ENCODE measurements at regions not wholly inside any gene's neighbourhood (a gene's known extent, or its start where the extent isn't known, plus 50 kb on each side); places are given as distances from the start of the nearest gene placed in this dataset.

GRCh38 chr3:59698091-59698490, 648.3 kb upstream of the CFAP20DC start:
- no peak for DNase-seq

- no peak for DNase-seq
Observed at GRCh38 chr3:59696783-59697182, 647.0 kb upstream of the CFAP20DC start.

- DNase-seq = no peak
Observed at GRCh38 chr3:59695860-59696259, 646.0 kb upstream of the CFAP20DC start.

GRCh38 chr3:59692117-59692516, 642.3 kb upstream of the CFAP20DC start:
- DNase-seq = no peak

GRCh38 chr3:59690886-59691285, 641.1 kb upstream of the CFAP20DC start:
- no peak for DNase-seq

GRCh38 chr3:59688636-59689035, 638.8 kb upstream of the CFAP20DC start:
- no peak for DNase-seq

- no peak for DNase-seq
Observed at GRCh38 chr3:59685432-59685831, 635.6 kb upstream of the CFAP20DC start.

GRCh38 chr3:59684766-59685165, 634.9 kb upstream of the CFAP20DC start:
- DNase-seq = no peak

GRCh38 chr3:59680919-59681318, 631.1 kb upstream of the CFAP20DC start:
- DNase-seq = no peak

GRCh38 chr3:59677747-59678702, 628.2 kb upstream of the CFAP20DC start:
- no peak for DNase-seq

- DNase-seq = no peak
Observed at GRCh38 chr3:59675495-59675894, 625.7 kb upstream of the CFAP20DC start.

GRCh38 chr3:59663076-59663850, 613.4 kb upstream of the CFAP20DC start:
- DNase-seq = no peak

- DNase-seq = no peak
Observed at GRCh38 chr3:59660852-59661625, 611.2 kb upstream of the CFAP20DC start.

- no peak for DNase-seq
Observed at GRCh38 chr3:59660376-59660775, 610.6 kb upstream of the CFAP20DC start.

GRCh38 chr3:59659755-59660154, 609.9 kb upstream of the CFAP20DC start:
- DNase-seq = no peak

GRCh38 chr3:59658866-59659265, 609.0 kb upstream of the CFAP20DC start:
- DNase-seq = no peak

- DNase-seq = no peak
Observed at GRCh38 chr3:59658274-59658673, 608.4 kb upstream of the CFAP20DC start.

- DNase-seq = no peak
Observed at GRCh38 chr3:59655418-59656015, 605.7 kb upstream of the CFAP20DC start.

GRCh38 chr3:59654480-59655417, 604.9 kb upstream of the CFAP20DC start:
- no peak for DNase-seq

- DNase-seq = no peak
Observed at GRCh38 chr3:59654123-59654479, 604.3 kb upstream of the CFAP20DC start.

GRCh38 chr3:59653405-59654122, 603.7 kb upstream of the CFAP20DC start:
- DNase-seq = no peak
